GM18868 (cell line): ENCODE measurements at regions not wholly inside any gene's neighbourhood (a gene's known extent, or its start where the extent isn't known, plus 50 kb on each side); places are given as distances from the start of the nearest gene placed in this dataset.
A peak's percentile ranks its signal among the peaks of the same experiment; 100 is the strongest.

Source experiments
- ATAC-seq: cut with Tn5 transposase; IDR thresholded peaks from one replicate; pipeline ENCODE4 v1.9.1; 2021; ENCODE audit warnings: mild to moderate bottlenecking, moderate library complexity; ENCODE audit not compliant: unreplicated experiment

- no peak for ATAC-seq
Observed at GRCh38 chr12:25009496-25010092, 60.7 kb upstream of the BCAT1 start.

GRCh38 chr12:25005376-25005775 lies 56.5 kb upstream of the BCAT1 start:
- ATAC-seq = peak; percentile 58

GRCh38 chr12:25004447-25004846 lies 55.5 kb upstream of the BCAT1 start:
- ATAC-seq = peak; percentile 37

- no peak for ATAC-seq
Observed at GRCh38 chr12:25001311-25001710, 52.4 kb upstream of the BCAT1 start.
